Neuronal stem cell (in vitro differentiated cells): ENCODE measurements at regions not wholly inside any gene's neighbourhood (a gene's known extent, or its start where the extent isn't known, plus 50 kb on each side); places are given as distances from the start of the nearest gene placed in this dataset.

ENCODE experiments used
- DNase-seq: peaks from one replicate; pipeline ENCODE4 v3.0.0-alpha.2; 2013; ENCODE audit warnings: low spot score
- H2AFZ ChIP-seq: one replicate; pipeline ENCODE4 v1.6.1; 2013; ENCODE audit warnings: mild to moderate bottlenecking, low read length, inconsistent platforms
- H2AK5ac ChIP-seq: 2 replicates; pipeline ENCODE4 v1.6.1; 2013; ENCODE audit warnings: low read depth, mild to moderate bottlenecking, inconsistent platforms, low read length, moderate library complexity, mixed read lengths
- H2BK120ac ChIP-seq: 2 replicates; pipeline ENCODE4 v1.6.1; 2013; ENCODE audit warnings: low read depth, mild to moderate bottlenecking, inconsistent platforms, low read length, moderate library complexity, mixed read lengths
- H2BK12ac ChIP-seq: one replicate; pipeline ENCODE4 v1.6.1; 2013; ENCODE audit warnings: low read length, inconsistent platforms
- H2BK15ac ChIP-seq: 2 replicates; pipeline ENCODE4 v1.6.1; 2013; ENCODE audit warnings: mild to moderate bottlenecking, low read length, inconsistent platforms, mixed read lengths
- H2BK5ac ChIP-seq: one replicate; pipeline ENCODE4 v1.6.1; 2013; ENCODE audit warnings: inconsistent platforms, mild to moderate bottlenecking, low read length, moderate library complexity
- H3K14ac ChIP-seq: one replicate; pipeline ENCODE4 v1.6.1; 2013; ENCODE audit warnings: low read length, inconsistent platforms
- H3K18ac ChIP-seq: 2 replicates; pipeline ENCODE4 v1.6.1; 2013; ENCODE audit warnings: low read length, inconsistent platforms
- H3K23ac ChIP-seq: 2 replicates; pipeline ENCODE4 v1.6.1; 2013; ENCODE audit warnings: low read depth, mild to moderate bottlenecking, mixed read lengths, low read length, inconsistent platforms; ENCODE audit not compliant: poor library complexity
- H3K27ac ChIP-seq: replicated peaks from 3 replicates; pipeline ENCODE4 v1.5.1; 2013; ENCODE audit warnings: low read length, inconsistent platforms
- H3K27me3 ChIP-seq, 3 experiments: 2 replicates each; pipeline ENCODE4 v1.6.1; 2013; ENCODE audit warnings: low read length in 3 of 3, mild to moderate bottlenecking in 2 of 3, inconsistent platforms in 1 of 3, low read depth in 1 of 3, mixed read lengths in 1 of 3, moderate library complexity in 1 of 3; ENCODE audit not compliant: control insufficient read depth in 3 of 3, insufficient read depth in 3 of 3
- H3K36me3 ChIP-seq, 2 donors: replicated peaks in 1 of 2; 2 replicates each; pipeline ENCODE4 v1.6.1; 2013; ENCODE audit warnings: low read length in 2 of 2; ENCODE audit not compliant: control insufficient read depth in 2 of 2, insufficient read depth in 2 of 2
- H3K4ac ChIP-seq: 2 replicates; pipeline ENCODE4 v1.6.1; 2013; ENCODE audit warnings: inconsistent platforms, mild to moderate bottlenecking, low read length, moderate library complexity
- H3K4me1 ChIP-seq, 2 donors: 1 replicate in 1 of 2; 2 replicates in 1 of 2; pipeline ENCODE4 v1.6.1; 2013; ENCODE audit warnings: low read length in 2 of 2, low read depth in 1 of 2; ENCODE audit not compliant: control insufficient read depth in 2 of 2, insufficient read depth in 1 of 2
- H3K4me2 ChIP-seq: one replicate; pipeline ENCODE4 v1.6.1; 2013; ENCODE audit warnings: mild to moderate bottlenecking, low read length, inconsistent platforms; ENCODE audit not compliant: insufficient read depth, poor library complexity, severe bottlenecking
- H3K4me3 ChIP-seq, 2 donors: 2 replicates each; pipeline ENCODE4 v1.5.1; 2013; ENCODE audit warnings: low read length in 2 of 2, mild to moderate bottlenecking in 2 of 2, inconsistent platforms in 1 of 2, moderate library complexity in 1 of 2
- H3K79me1 ChIP-seq: one replicate; pipeline ENCODE4 v1.6.1; 2013; ENCODE audit warnings: low read depth, mild to moderate bottlenecking, inconsistent platforms, low read length, moderate library complexity
- H3K9ac ChIP-seq: one replicate; pipeline ENCODE4 v1.6.1; 2013; ENCODE audit warnings: mild to moderate bottlenecking, low read depth, low read length, inconsistent platforms; ENCODE audit not compliant: poor library complexity
- H3K9me3 ChIP-seq, 2 donors: replicated peaks in 1 of 2; 2 replicates each; pipeline versions ENCODE3 to v1.6.1; 2013; ENCODE audit warnings: low read length in 2 of 2, mild to moderate bottlenecking in 2 of 2, inconsistent platforms in 1 of 2, low read depth in 1 of 2, mixed read lengths in 1 of 2, moderate library complexity in 1 of 2; ENCODE audit not compliant: control insufficient read depth in 2 of 2, insufficient read depth in 1 of 2
- H4K8ac ChIP-seq: one replicate; pipeline ENCODE4 v1.6.1; 2013; ENCODE audit warnings: low read depth, mild to moderate bottlenecking, inconsistent platforms, low read length, moderate library complexity
- H4K91ac ChIP-seq: one replicate; pipeline ENCODE4 v1.6.1; 2013; ENCODE audit warnings: low read length, low read depth, mild to moderate bottlenecking, inconsistent platforms; ENCODE audit not compliant: poor library complexity
- WGBS, 2 donors: extraction: QIAGEN DNeasy Blood & Tissue Kit; methylation state at CpG; one replicate each; pipeline ENCODE4 v1.1.7; 2013; ENCODE audit warnings: missing lambda C conversion rate in 2 of 2, mixed read lengths in 1 of 2; ENCODE audit not compliant: insufficient read length in 2 of 2, insufficient replicate concordance in 1 of 2; ENCODE audit errors: extremely low coverage in 2 of 2; 5-methylcytosine and 5-hydroxymethylcytosine counted together

GRCh38 chr5:8701251-8701650 is 832.3 kb downstream of the MTRR start:
- Histone ChIP-seq H3K18ac (no peak overlapping the region), H2BK12ac (no peak overlapping the region), H3K23ac (no peak overlapping the region), H2BK5ac (no peak overlapping the region), H2BK15ac (no peak overlapping the region), H3K36me3 (no peaks in the 10 kb centered on the region), H3K79me1 (no peaks in the 10 kb centered on the region), H3K9ac (no peak overlapping the region), H2BK120ac (no peak overlapping the region), H3K14ac (no peak overlapping the region), H3K4me1 (no peaks in the 10 kb centered on the region), H3K4me2 (no peak overlapping the region), H2AFZ (no peak overlapping the region), H4K8ac (no peak overlapping the region), H3K4ac (no peak overlapping the region), H3K9me3 (no peaks in the 10 kb centered on the region), H2AK5ac (no peak overlapping the region), H3K4me3 (no peak overlapping the region), H4K91ac (no peak overlapping the region), H3K27me3 (no peaks in the 10 kb centered on the region), H3K27ac (no peak overlapping the region)
- no CpG with 5 or more reads among the region's 2 CpGs for WGBS, 2 donors
- no peak for DNase-seq

GRCh38 chr5:8710426-8710930 is 835.4 kb downstream of the SEMA5A start:
- Histone ChIP-seq H3K36me3 (no peaks in the 10 kb centered on the region), H3K18ac (no peak overlapping the region), H3K79me1 (no peaks in the 10 kb centered on the region), H4K8ac (no peak overlapping the region), H2BK12ac (no peak overlapping the region), H3K4ac (no peak overlapping the region), H4K91ac (no peak overlapping the region), H3K27ac (no peak overlapping the region), H3K27me3 (no peaks in the 10 kb centered on the region), H2BK5ac (no peak overlapping the region), H2AFZ (no peak overlapping the region), H3K14ac (no peak overlapping the region), H2BK120ac (no peak overlapping the region), H3K23ac (no peak overlapping the region), H3K4me3 (no peak overlapping the region), H3K9me3 (no peaks in the 10 kb centered on the region), H2AK5ac (no peak overlapping the region), H2BK15ac (no peak overlapping the region), H3K4me1 (no peaks in the 10 kb centered on the region), H3K9ac (no peak overlapping the region), H3K4me2 (no peak overlapping the region)
- DNase-seq: no peak
- WGBS, 2 donors: no CpG with 5 or more reads among the region's 6 CpGs

GRCh38 chr5:8714198-8714597 is 831.7 kb downstream of the SEMA5A start:
- Histone ChIP-seq H3K14ac (no peak overlapping the region), H3K9ac (no peak overlapping the region), H3K23ac (no peak overlapping the region), H3K27ac (no peak overlapping the region), H2BK5ac (no peak overlapping the region), H2BK120ac (no peak overlapping the region), H4K91ac (no peak overlapping the region), H2BK12ac (no peak overlapping the region), H3K79me1 (no peaks in the 10 kb centered on the region), H3K4me1 (no peaks in the 10 kb centered on the region), H3K4me3 (no peak overlapping the region), H3K36me3 (no peaks in the 10 kb centered on the region), H3K4ac (no peak overlapping the region), H3K4me2 (no peak overlapping the region), H2BK15ac (no peak overlapping the region), H2AK5ac (no peak overlapping the region), H4K8ac (no peak overlapping the region), H3K18ac (no peak overlapping the region), H3K9me3 (no peaks in the 10 kb centered on the region), H2AFZ (no peak overlapping the region), H3K27me3 (no peaks in the 10 kb centered on the region)
- DNase-seq: no peak
- WGBS, 2 donors: no CpG with 5 or more reads among the region's 1 CpG

- Histone ChIP-seq H3K4me3 (no peak overlapping the region), H4K91ac (no peak overlapping the region), H3K36me3 (no peaks in the 10 kb centered on the region), H2BK15ac (no peak overlapping the region), H3K4me2 (no peak overlapping the region), H3K79me1 (no peaks in the 10 kb centered on the region), H2AFZ (no peak overlapping the region), H3K18ac (no peak overlapping the region), H2BK120ac (no peak overlapping the region), H3K23ac (no peak overlapping the region), H3K9ac (no peak overlapping the region), H2AK5ac (no peak overlapping the region), H3K4me1 (no peaks in the 10 kb centered on the region), H3K4ac (no peak overlapping the region), H3K14ac (no peak overlapping the region), H3K27ac (no peak overlapping the region), H2BK12ac (no peak overlapping the region), H3K27me3 (no peaks in the 10 kb centered on the region), H2BK5ac (no peak overlapping the region), H4K8ac (no peak overlapping the region), H3K9me3 (no peaks in the 10 kb centered on the region)
- no peak for DNase-seq
- WGBS, 2 donors: no CpG with 5 or more reads among the region's 1 CpG
Measured at GRCh38 chr5:8714861-8715260, 831.0 kb downstream of the SEMA5A start.
